ENCODE measurements at regions not wholly inside any gene's neighbourhood (a gene's known extent, or its start where the extent isn't known, plus 50 kb on each side); places are given as distances from the start of the nearest gene placed in this dataset.

DNA sequence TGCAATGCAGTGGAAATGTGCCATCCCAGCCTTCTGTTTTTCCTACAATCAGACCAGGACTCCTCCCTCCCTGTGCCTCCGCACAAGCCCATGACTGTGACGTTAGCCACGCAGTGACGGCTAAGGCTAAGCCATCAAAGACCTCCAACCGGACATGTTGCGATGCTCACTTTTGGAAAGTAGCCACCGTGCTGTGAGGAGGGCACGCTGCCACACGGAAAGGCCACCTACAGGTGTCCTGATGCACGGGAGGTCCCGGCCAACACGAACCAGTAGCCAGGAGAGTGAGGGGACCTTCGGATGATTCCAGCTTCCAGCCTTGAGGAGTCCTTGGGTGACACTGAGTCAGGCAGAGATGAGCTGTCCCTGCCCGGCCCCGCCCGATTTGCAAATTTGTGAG, 53.9 kb downstream of the FOXL1 start:
- Histone ChIP-seq H3K27ac (no peak overlapping the region), H3K27me3 (peaks cover 24% of the 10 kb centered on the region), H3K4me3 (ENCODE audit: low read depth in 1 of 2, low read length in 1 of 2) (no peak overlapping the region), H3K9me3 (no peaks in the 10 kb centered on the region), H3K36me3 (no peaks in the 10 kb centered on the region), H3K4me1 (ENCODE audit: control insufficient read depth in 1 of 2, insufficient read depth in 1 of 2, low read depth in 1 of 2, low read length in 1 of 2) (no peaks in the 10 kb centered on the region)
- TF ChIP-seq CTCF (IDR thresholded peaks at IDR 0.05), result no peak

GRCh38 chr16:86632944-86633343, 54.6 kb downstream of the FOXL1 start:
- no peaks in the 10 kb centered on the region for H3K9me3 ChIP-seq
- no peak for TF ChIP-seq CTCF (IDR thresholded peaks at IDR 0.05)
- H3K27me3 ChIP-seq, result peaks cover 24% of the 10 kb centered on the region
- no peaks in the 10 kb centered on the region for H3K4me1 ChIP-seq (ENCODE audit: control insufficient read depth in 1 of 2, insufficient read depth in 1 of 2, low read depth in 1 of 2, low read length in 1 of 2)
- no peak overlapping the region for H3K27ac ChIP-seq
- H3K36me3 ChIP-seq, result no peaks in the 10 kb centered on the region
- no peak overlapping the region for H3K4me3 ChIP-seq (ENCODE audit: low read depth in 1 of 2, low read length in 1 of 2)

DNA sequence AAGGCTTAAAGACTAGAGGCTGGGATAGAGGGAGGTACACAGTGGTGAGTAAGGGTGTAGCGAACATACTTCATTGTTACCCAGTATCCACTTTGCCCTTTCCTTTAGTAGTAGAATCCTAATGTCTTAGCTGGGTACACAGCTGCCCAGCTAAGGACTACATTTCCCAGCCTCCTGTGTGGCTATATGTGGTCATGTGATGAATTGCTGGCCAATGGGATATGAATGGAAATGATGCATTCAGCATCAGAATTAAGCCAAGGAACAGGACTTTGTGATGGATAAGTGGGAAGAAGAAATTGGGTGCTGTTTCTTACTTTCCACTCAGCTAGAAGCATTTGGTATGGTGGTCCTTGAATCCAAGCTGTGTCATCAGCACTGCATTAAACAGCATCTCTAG, 55.9 kb downstream of the FOXL1 start:
- H3K27me3 ChIP-seq, result peaks cover 23% of the 10 kb centered on the region
- H3K4me1 ChIP-seq (ENCODE audit: control insufficient read depth in 1 of 2, insufficient read depth in 1 of 2, low read depth in 1 of 2, low read length in 1 of 2), result no peaks in the 10 kb centered on the region
- H3K9me3 ChIP-seq, result no peaks in the 10 kb centered on the region
- no peaks in the 10 kb centered on the region for H3K36me3 ChIP-seq
- H3K4me3 ChIP-seq (ENCODE audit: low read depth in 1 of 2, low read length in 1 of 2), result no peak overlapping the region
- no peak overlapping the region for H3K27ac ChIP-seq
- TF ChIP-seq CTCF (IDR thresholded peaks at IDR 0.05), result no peak

- TF ChIP-seq CTCF (IDR thresholded peaks at IDR 0.05), result no peak
- H3K9me3 ChIP-seq, result no peaks in the 10 kb centered on the region
- no peak overlapping the region for H3K4me3 ChIP-seq (ENCODE audit: low read depth in 1 of 2, low read length in 1 of 2)
- H3K4me1 ChIP-seq (ENCODE audit: control insufficient read depth in 1 of 2, insufficient read depth in 1 of 2, low read depth in 1 of 2, low read length in 1 of 2), result no peaks in the 10 kb centered on the region
- H3K36me3 ChIP-seq, result no peaks in the 10 kb centered on the region
- no peak overlapping the region for H3K27ac ChIP-seq
- peaks cover 17% of the 10 kb centered on the region for H3K27me3 ChIP-seq
Observed at GRCh38 chr16:86635176-86635876, 57.0 kb downstream of the FOXL1 start.

GRCh38 chr16:86635926-86636325, 57.6 kb downstream of the FOXL1 start:
- H3K36me3 ChIP-seq, result no peaks in the 10 kb centered on the region
- no peaks in the 10 kb centered on the region for H3K4me1 ChIP-seq (ENCODE audit: control insufficient read depth in 1 of 2, insufficient read depth in 1 of 2, low read depth in 1 of 2, low read length in 1 of 2)
- no peak overlapping the region for H3K27ac ChIP-seq
- TF ChIP-seq CTCF (IDR thresholded peaks at IDR 0.05), result no peak
- H3K4me3 ChIP-seq (ENCODE audit: low read depth in 1 of 2, low read length in 1 of 2), result no peak overlapping the region
- H3K9me3 ChIP-seq, result no peaks in the 10 kb centered on the region
- H3K27me3 ChIP-seq, result peaks cover 17% of the 10 kb centered on the region

Measured in neutrophil (primary cell).